Osteoblast (primary cell): ENCODE measurements at regions not wholly inside any gene's neighbourhood (a gene's known extent, or its start where the extent isn't known, plus 50 kb on each side); places are given as distances from the start of the nearest gene placed in this dataset.
A peak's percentile ranks its signal among the peaks of the same experiment; 100 is the strongest.

Experiments
- DNase-seq: peaks from one replicate; pipeline ENCODE4 v3.0.0; 2011; ENCODE audit warnings: low spot score, mixed read lengths; ENCODE audit not compliant: insufficient read length; ENCODE audit errors: missing footprints
- H2AFZ ChIP-seq: 2 replicates; pipeline ENCODE4 v1.6.0; 2011; ENCODE audit warnings: mild to moderate bottlenecking, low read length
- H3K27ac ChIP-seq: 2 replicates; pipeline ENCODE4 v1.5.1; 2011; ENCODE audit warnings: mild to moderate bottlenecking, low read depth, low read length, moderate library complexity
- H3K27me3 ChIP-seq: 2 replicates; pipeline ENCODE4 v1.6.0; 2012; ENCODE audit warnings: mild to moderate bottlenecking, control low read depth, inconsistent platforms, low read length, moderate library complexity; ENCODE audit not compliant: insufficient read depth
- H3K36me3 ChIP-seq: 2 replicates; pipeline ENCODE4 v1.5.1; 2011; ENCODE audit warnings: mild to moderate bottlenecking, low read length, control low read depth, moderate library complexity; ENCODE audit not compliant: insufficient read depth
- H3K4me1 ChIP-seq: 2 replicates; pipeline ENCODE4 v1.5.1; 2011; ENCODE audit warnings: mild to moderate bottlenecking, low read length, control low read depth, moderate library complexity; ENCODE audit not compliant: insufficient read depth
- H3K4me2 ChIP-seq: 2 replicates; pipeline ENCODE4 v1.6.0; 2011; ENCODE audit warnings: mild to moderate bottlenecking, low read length; ENCODE audit not compliant: insufficient read depth
- H3K4me3 ChIP-seq: fragments of 200-600 bp; sonication (generic); 3 replicates; pipeline ENCODE4 v1.5.1; 2012; ENCODE audit warnings: mild to moderate bottlenecking, low read length, inconsistent platforms; ENCODE audit not compliant: insufficient read depth
- H3K79me2 ChIP-seq: 2 replicates; pipeline ENCODE4 v1.6.0; 2012; ENCODE audit warnings: mild to moderate bottlenecking, low read length, control low read depth, inconsistent platforms; ENCODE audit not compliant: insufficient read depth
- H3K9me3 ChIP-seq: 2 replicates; pipeline ENCODE4 v1.5.1; 2011; ENCODE audit warnings: low read depth, low read length, control low read depth
- H4K20me1 ChIP-seq: 2 replicates; pipeline ENCODE4 v1.6.0; 2012; ENCODE audit warnings: mild to moderate bottlenecking, low read length, control low read depth; ENCODE audit not compliant: insufficient read depth
- CTCF ChIP-seq: IDR thresholded peaks from 2 replicates; pipeline ENCODE4 v1.5.1; 2011; ENCODE audit warnings: mild to moderate bottlenecking, low read depth, low read length, moderate library complexity; ENCODE audit errors: extremely low read depth

- no peak for DNase-seq
- Histone ChIP-seq H3K36me3 (no peaks in the 10 kb centered on the region), H4K20me1 (no peaks in the 10 kb centered on the region), H3K27ac (no peak overlapping the region), H2AFZ (no peak overlapping the region), H3K4me1 (no peaks in the 10 kb centered on the region), H3K4me2 (no peak overlapping the region), H3K9me3 (no peaks in the 10 kb centered on the region), H3K79me2 (no peaks in the 10 kb centered on the region), H3K27me3 (no peaks in the 10 kb centered on the region), H3K4me3 (no peak overlapping the region)
- no peak for TF ChIP-seq CTCF
Observed at GRCh38 chr3:81913886-81914663, 152.6 kb upstream of the GBE1 start.

- no peak overlapping the region for H2AFZ ChIP-seq
- H3K27me3 ChIP-seq, result no peaks in the 10 kb centered on the region
- H3K79me2 ChIP-seq, result no peaks in the 10 kb centered on the region
- no peaks in the 10 kb centered on the region for H3K9me3 ChIP-seq
- no peak for TF ChIP-seq CTCF
- no peaks in the 10 kb centered on the region for H3K4me1 ChIP-seq
- no peak for DNase-seq
- H3K4me3 ChIP-seq, result no peak overlapping the region
- no peak overlapping the region for H3K27ac ChIP-seq
- H3K36me3 ChIP-seq, result no peaks in the 10 kb centered on the region
- H3K4me2 ChIP-seq, result no peak overlapping the region
- no peaks in the 10 kb centered on the region for H4K20me1 ChIP-seq
Observed at GRCh38 chr3:81911221-81911620, 149.8 kb upstream of the GBE1 start.

- no peak overlapping the region for H3K4me3 ChIP-seq
- H3K27me3 ChIP-seq, result no peaks in the 10 kb centered on the region
- H3K4me2 ChIP-seq, result no peak overlapping the region
- TF ChIP-seq CTCF, result peak; percentile 75
- no peaks in the 10 kb centered on the region for H4K20me1 ChIP-seq
- H3K4me1 ChIP-seq, result no peaks in the 10 kb centered on the region
- H3K9me3 ChIP-seq, result no peaks in the 10 kb centered on the region
- no peaks in the 10 kb centered on the region for H3K36me3 ChIP-seq
- H3K27ac ChIP-seq, result no peak overlapping the region
- DNase-seq, result no peak
- H3K79me2 ChIP-seq, result no peaks in the 10 kb centered on the region
- H2AFZ ChIP-seq, result no peak overlapping the region
Observed at GRCh38 chr3:81910244-81910852, 148.9 kb upstream of the GBE1 start.

GRCh38 chr3:81909796-81910195 lies 148.4 kb upstream of the GBE1 start:
- Histone ChIP-seq H4K20me1 (no peaks in the 10 kb centered on the region), H2AFZ (no peak overlapping the region), H3K4me2 (no peak overlapping the region), H3K27ac (no peak overlapping the region), H3K9me3 (no peaks in the 10 kb centered on the region), H3K4me1 (no peaks in the 10 kb centered on the region), H3K36me3 (no peaks in the 10 kb centered on the region), H3K79me2 (no peaks in the 10 kb centered on the region), H3K4me3 (no peak overlapping the region), H3K27me3 (no peaks in the 10 kb centered on the region)
- TF ChIP-seq CTCF, result no peak
- no peak for DNase-seq
